PC-9 (cell line): ENCODE measurements at regions not wholly inside any gene's neighbourhood (a gene's known extent, or its start where the extent isn't known, plus 50 kb on each side); places are given as distances from the start of the nearest gene placed in this dataset.

ENCODE experiments used
- CTCF ChIP-seq: fragments of 200-600 bp; sonication (generic); conservative IDR thresholded peaks from 2 replicates; pipeline ENCODE4 v1.6.1; 2017; ENCODE audit warnings: mixed run types, antibody characterized with exemption, mild to moderate bottlenecking, moderate library complexity
- EZH2 ChIP-seq: fragments of 200-600 bp; sonication (generic); IDR thresholded peaks from 2 replicates; pipeline ENCODE4 v1.8.0; 2017; ENCODE audit warnings: antibody characterized with exemption, low read depth

GRCh38 chr3:153957421-153957820, 163.8 kb upstream of the ARHGEF26 start:
- TF ChIP-seq EZH2 (no peak), CTCF (no peak)
